Calu3 (cell line): ENCODE measurements at regions not wholly inside any gene's neighbourhood (a gene's known extent, or its start where the extent isn't known, plus 50 kb on each side); places are given as distances from the start of the nearest gene placed in this dataset.
A peak's percentile ranks its signal among the peaks of the same experiment; 100 is the strongest.

Source experiments
- BruUV-seq: library from RNA; stranded (reverse); fragments of 400-500 nt; replicated peaks from 2 replicates; lab custom pipeline; 2021; lab: Mats Ljungman, UMichigan
- CTCF ChIA-PET: fragments of 300-600 bp; sonication (Branson Sonifier 250); formaldehyde crosslinking; loops from one replicate; lab custom pipeline; 2022; ENCODE audit warnings: antibody characterized with exemption; lab: Charles Lee
- DNase-seq: peaks from one replicate; pipeline ENCODE4 v3.0.0; 2022
- H3K27ac Mint-ChIP-seq: one replicate; pipeline ENCODE4 v1.8.0; 2022; ENCODE audit warnings: mixed read lengths; ENCODE audit not compliant: unreplicated experiment
- H3K27me3 Mint-ChIP-seq: one replicate; pipeline ENCODE4 v1.8.0; 2022; ENCODE audit warnings: mixed read lengths; ENCODE audit not compliant: unreplicated experiment
- H3K36me3 Mint-ChIP-seq: one replicate; pipeline ENCODE4 v1.8.0; 2022; ENCODE audit warnings: mild to moderate bottlenecking, moderate library complexity, mixed read lengths; ENCODE audit not compliant: insufficient read depth, unreplicated experiment
- H3K4me1 Mint-ChIP-seq: one replicate; pipeline ENCODE4 v1.8.0; 2022; ENCODE audit warnings: mild to moderate bottlenecking, low read depth, mixed read lengths; ENCODE audit not compliant: unreplicated experiment
- H3K4me3 Mint-ChIP-seq: one replicate; pipeline ENCODE4 v1.8.0; 2022; ENCODE audit warnings: mild to moderate bottlenecking, low read depth, moderate library complexity, mixed read lengths; ENCODE audit not compliant: unreplicated experiment
- H3K9me3 Mint-ChIP-seq: one replicate; pipeline ENCODE4 v1.8.0; 2022; ENCODE audit warnings: low read depth, mixed read lengths; ENCODE audit not compliant: unreplicated experiment
- intact Hi-C: fragments of 100-400 bp; cut with micrococcal nuclease; formaldehyde crosslinking; loops from one replicate; pipeline ENCODE4 v1.10.0; 2022; ENCODE audit not compliant: unreplicated experiment
- TF ChIP-seq, protein P1 (sequence below): fragments of 200-600 bp; IDR thresholded peaks from one replicate; pipeline ENCODE4 v1.8.0; 2022; ENCODE audit warnings: antibody characterized with exemption; ENCODE audit not compliant: unreplicated experiment

DNA sequence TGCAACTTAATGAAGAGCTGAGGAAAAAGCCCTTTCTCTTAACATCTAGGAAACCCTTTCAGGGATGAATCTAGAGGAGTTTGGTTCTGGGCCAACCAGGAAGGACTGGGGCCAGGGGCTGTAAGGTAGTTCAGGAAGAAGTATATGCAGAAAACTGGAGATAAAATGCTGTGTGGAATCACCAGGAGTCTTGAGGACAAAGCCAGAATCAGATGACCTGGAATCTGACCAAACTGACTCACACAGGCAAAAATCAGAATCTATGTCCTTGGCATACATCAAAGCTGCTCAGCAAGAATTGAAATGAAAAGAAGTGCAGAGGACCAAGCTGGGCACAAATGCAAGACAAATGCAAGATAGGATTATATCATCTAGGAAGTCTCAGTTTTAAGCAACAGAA is 59.4 kb upstream of the ATP2C1 start:
- no TSS peak for BruUV-seq
- CTCF ChIA-PET = interaction anchor here (0.7 to 1.1 kb wide), 3 partner anchors 23 to 51 kb away, joined by 3 read pairs; no protein-coding TSS in a partner anchor

DNA sequence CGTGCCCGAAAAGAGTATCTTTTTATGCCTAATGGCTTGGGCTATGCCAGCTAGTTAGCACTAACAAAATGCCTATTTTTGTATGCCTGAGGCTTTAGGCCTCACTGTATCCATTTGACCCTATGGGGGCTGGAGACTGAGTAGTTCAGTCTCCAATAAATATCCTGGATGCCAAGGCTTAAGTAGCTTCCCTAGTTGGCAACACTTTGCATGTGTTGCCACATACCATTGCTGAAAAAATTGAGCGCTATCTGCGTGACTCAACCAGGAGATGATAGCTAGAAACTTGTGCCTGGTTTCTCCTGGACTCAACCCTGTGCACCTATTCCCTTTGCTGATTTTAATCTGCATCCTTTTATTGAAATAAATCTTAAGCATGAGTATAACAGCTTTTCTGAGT is 58.4 kb upstream of the ATP2C1 start:
- intact Hi-C loops = no loop called here
- BruUV-seq = no TSS peak
- CTCF ChIA-PET = no interaction called here
- TF ChIP-seq, protein P1, sequence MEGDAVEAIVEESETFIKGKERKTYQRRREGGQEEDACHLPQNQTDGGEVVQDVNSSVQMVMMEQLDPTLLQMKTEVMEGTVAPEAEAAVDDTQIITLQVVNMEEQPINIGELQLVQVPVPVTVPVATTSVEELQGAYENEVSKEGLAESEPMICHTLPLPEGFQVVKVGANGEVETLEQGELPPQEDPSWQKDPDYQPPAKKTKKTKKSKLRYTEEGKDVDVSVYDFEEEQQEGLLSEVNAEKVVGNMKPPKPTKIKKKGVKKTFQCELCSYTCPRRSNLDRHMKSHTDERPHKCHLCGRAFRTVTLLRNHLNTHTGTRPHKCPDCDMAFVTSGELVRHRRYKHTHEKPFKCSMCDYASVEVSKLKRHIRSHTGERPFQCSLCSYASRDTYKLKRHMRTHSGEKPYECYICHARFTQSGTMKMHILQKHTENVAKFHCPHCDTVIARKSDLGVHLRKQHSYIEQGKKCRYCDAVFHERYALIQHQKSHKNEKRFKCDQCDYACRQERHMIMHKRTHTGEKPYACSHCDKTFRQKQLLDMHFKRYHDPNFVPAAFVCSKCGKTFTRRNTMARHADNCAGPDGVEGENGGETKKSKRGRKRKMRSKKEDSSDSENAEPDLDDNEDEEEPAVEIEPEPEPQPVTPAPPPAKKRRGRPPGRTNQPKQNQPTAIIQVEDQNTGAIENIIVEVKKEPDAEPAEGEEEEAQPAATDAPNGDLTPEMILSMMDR = no peak
- Mint-ChIP-seq H3K9me3 (no peaks in the 10 kb centered on the region), H3K27ac (no peak overlapping the region), H3K27me3 (no peaks in the 10 kb centered on the region), H3K4me3 (no peak overlapping the region), H3K4me1 (peaks cover 23% of the 10 kb centered on the region), H3K36me3 (no peaks in the 10 kb centered on the region)
- no peak for DNase-seq

More for the DNA sequence above, 59.4 kb upstream of the ATP2C1 start:
- Mint-ChIP-seq H3K9me3 (no peaks in the 10 kb centered on the region), H3K4me1 (peaks cover 15% of the 10 kb centered on the region), H3K27me3 (no peaks in the 10 kb centered on the region), H3K4me3 (no peak overlapping the region), H3K36me3 (no peaks in the 10 kb centered on the region), H3K27ac (no peak overlapping the region)
- DNase-seq = peak; percentile 53
- intact Hi-C loops = no loop called here
- TF ChIP-seq, protein P1 = no peak

- peaks cover 22% of the 10 kb centered on the region for H3K4me1 Mint-ChIP-seq
- H3K27me3 Mint-ChIP-seq = no peaks in the 10 kb centered on the region
- CTCF ChIA-PET = interaction anchor here (1.0 to 1.7 kb wide), 2 partner anchors 11 to 12 kb away, joined by 4 to 7 read pairs; no protein-coding TSS in a partner anchor
- TF ChIP-seq, protein P1 = no peak
- H3K27ac Mint-ChIP-seq = no peak overlapping the region
- H3K4me3 Mint-ChIP-seq = no peak overlapping the region
- no peaks in the 10 kb centered on the region for H3K36me3 Mint-ChIP-seq
- H3K9me3 Mint-ChIP-seq = no peaks in the 10 kb centered on the region
- intact Hi-C loops = no loop called here
- BruUV-seq = no TSS peak
- DNase-seq = no peak
Measured at GRCh38 chr3:130838898-130839600, 54.8 kb upstream of the ATP2C1 start.

DNA sequence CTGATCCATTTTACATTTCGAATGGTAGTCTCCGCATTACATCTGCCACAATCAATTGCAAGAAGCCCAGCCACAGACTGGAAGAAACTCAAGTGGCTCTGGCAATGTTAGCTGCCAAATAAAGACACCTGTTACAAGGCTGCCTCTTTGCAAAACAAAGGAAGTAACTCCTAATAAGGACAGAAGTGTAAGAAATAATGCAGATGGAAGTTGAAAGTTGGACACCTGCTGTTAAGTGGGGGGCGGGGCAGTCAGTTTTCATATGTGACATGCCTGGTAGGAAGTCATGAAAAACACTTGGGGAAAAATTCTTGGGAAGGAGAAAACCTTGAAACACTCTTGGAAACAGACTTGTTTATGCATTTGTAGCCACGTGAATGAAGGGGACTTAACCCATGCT is 54.1 kb upstream of the ATP2C1 start:
- CTCF ChIA-PET = interaction anchor here (0.5 to 1.7 kb wide), 2 partner anchors 10 to 36 kb away, joined by 3 to 7 read pairs; no protein-coding TSS in a partner anchor

More for the DNA sequence above, 54.1 kb upstream of the ATP2C1 start:
- Mint-ChIP-seq H3K36me3 (no peaks in the 10 kb centered on the region), H3K9me3 (no peaks in the 10 kb centered on the region), H3K4me1 (peaks cover 14% of the 10 kb centered on the region), H3K4me3 (no peak overlapping the region), H3K27me3 (no peaks in the 10 kb centered on the region), H3K27ac (no peak overlapping the region)
- DNase-seq = no peak
- TF ChIP-seq, protein P1 = no peak
- intact Hi-C loops = no loop called here
- no TSS peak for BruUV-seq
